Mammary epithelial cell (primary cell): ENCODE measurements at regions not wholly inside any gene's neighbourhood (a gene's known extent, or its start where the extent isn't known, plus 50 kb on each side); places are given as distances from the start of the nearest gene placed in this dataset.

ENCODE experiments used
- CTCF ChIP-seq, 2 donors: IDR thresholded peaks in 1 of 2; conservative IDR thresholded peaks in 1 of 2; 2 replicates each; pipeline ENCODE4 v1.5.1; 2011 to 2012; ENCODE audit warnings: inconsistent platforms in 2 of 2, low read length in 2 of 2, mild to moderate bottlenecking in 2 of 2, control low read depth in 1 of 2, low read depth in 1 of 2; ENCODE audit not compliant: insufficient read depth in 1 of 2; ENCODE audit errors: extremely low read depth in 1 of 2
- EZH2 ChIP-seq: IDR thresholded peaks from 2 replicates; pipeline ENCODE4 v1.6.1; 2012; ENCODE audit warnings: low read length, inconsistent platforms, borderline replicate concordance

- TF ChIP-seq CTCF (conservative IDR thresholded peaks at IDR 0.05 in 1 of 2, IDR thresholded peaks at IDR 0.05 in 1 of 2; ENCODE audit: extremely low read depth in 1 of 2, insufficient read depth in 1 of 2, low read depth in 1 of 2, low read length in 2 of 2) (no peak), EZH2 (no peak)
These were observed 71.7 kb upstream of the PALS2 start for GRCh38 chr7:24501443-24502134.
